ENCODE measurements at regions not wholly inside any gene's neighbourhood (a gene's known extent, or its start where the extent isn't known, plus 50 kb on each side); places are given as distances from the start of the nearest gene placed in this dataset.

DNA sequence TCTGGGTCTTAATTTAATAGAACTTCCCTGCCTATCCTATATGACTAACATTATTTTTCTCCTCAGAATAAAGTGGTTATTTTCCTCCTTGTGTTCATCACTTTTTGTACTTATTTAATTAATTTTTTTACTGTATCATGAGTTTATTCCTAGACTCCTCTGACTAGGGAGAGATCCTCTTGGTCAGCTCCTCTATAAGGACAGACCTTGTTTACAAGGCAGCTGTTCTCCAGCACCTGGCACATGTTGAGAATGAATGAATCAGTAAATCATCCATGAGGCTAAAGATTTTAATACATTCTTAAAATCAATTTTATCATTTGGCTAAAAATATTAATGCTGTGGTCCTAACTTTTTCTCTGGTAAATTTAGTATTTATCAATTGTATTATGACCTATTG is 139.8 kb downstream of the NUDT12 start:
- DNase-seq (ENCODE audit: low spot score), result no peak
- in situ Hi-C loops (cut with MboI; ENCODE audit: low sequenced_read_pairs, unreplicated experiment), result no loop called here
- TF ChIP-seq, protein P1, sequence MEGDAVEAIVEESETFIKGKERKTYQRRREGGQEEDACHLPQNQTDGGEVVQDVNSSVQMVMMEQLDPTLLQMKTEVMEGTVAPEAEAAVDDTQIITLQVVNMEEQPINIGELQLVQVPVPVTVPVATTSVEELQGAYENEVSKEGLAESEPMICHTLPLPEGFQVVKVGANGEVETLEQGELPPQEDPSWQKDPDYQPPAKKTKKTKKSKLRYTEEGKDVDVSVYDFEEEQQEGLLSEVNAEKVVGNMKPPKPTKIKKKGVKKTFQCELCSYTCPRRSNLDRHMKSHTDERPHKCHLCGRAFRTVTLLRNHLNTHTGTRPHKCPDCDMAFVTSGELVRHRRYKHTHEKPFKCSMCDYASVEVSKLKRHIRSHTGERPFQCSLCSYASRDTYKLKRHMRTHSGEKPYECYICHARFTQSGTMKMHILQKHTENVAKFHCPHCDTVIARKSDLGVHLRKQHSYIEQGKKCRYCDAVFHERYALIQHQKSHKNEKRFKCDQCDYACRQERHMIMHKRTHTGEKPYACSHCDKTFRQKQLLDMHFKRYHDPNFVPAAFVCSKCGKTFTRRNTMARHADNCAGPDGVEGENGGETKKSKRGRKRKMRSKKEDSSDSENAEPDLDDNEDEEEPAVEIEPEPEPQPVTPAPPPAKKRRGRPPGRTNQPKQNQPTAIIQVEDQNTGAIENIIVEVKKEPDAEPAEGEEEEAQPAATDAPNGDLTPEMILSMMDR (IDR thresholded peaks at IDR 0.05; ENCODE audit: borderline replicate concordance, control extremely low read depth, extremely low read depth, insufficient read depth, missing control alignments), result no peak

DNA sequence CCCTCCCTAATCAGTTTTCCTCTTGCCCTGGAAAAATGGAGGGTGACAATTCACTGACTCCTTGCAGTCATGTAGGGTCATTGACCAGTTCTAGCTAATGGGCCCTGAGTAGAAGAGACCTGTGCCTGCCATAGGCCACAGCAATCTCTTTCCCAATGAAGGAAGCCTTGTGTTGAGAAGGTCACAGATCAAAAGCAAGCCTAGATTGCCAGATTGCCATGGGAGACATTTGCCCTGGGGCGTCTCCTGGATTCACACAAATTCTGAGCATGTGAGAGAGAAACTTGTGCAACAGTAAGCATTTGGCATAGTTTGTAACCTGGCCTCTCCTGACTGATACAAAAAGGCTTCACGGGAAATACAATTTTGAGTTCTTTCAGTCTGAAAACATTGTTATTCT is 148.0 kb downstream of the NUDT12 start:
- no peak for DNase-seq (ENCODE audit: low spot score)
- in situ Hi-C loops (cut with MboI; ENCODE audit: low sequenced_read_pairs, unreplicated experiment), result no loop called here
- TF ChIP-seq, protein P1 (IDR thresholded peaks at IDR 0.05; ENCODE audit: borderline replicate concordance, control extremely low read depth, extremely low read depth, insufficient read depth, missing control alignments), result no peak

DNA sequence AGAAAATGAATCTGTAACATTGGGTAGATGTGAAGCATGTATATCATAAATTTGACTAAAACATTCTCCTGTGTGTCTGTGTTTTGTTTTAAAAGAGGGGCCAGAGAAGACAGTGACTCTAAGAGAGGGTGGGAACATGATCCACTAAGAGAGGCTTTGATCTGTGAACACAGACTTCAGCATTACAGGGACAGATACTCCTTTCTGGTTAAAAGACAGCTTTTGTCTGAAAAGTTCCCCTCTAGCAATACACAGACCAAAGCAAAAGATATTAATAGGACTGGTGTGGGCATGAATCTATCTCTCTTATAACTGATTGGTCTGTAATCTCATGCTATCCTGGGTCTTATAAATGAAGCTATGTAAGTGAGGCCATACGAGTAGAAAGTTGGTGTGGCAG is 150.9 kb downstream of the NUDT12 start:
- no peak for DNase-seq (ENCODE audit: low spot score)
- TF ChIP-seq, protein P1 (IDR thresholded peaks at IDR 0.05; ENCODE audit: borderline replicate concordance, control extremely low read depth, extremely low read depth, insufficient read depth, missing control alignments), result no peak

DNA sequence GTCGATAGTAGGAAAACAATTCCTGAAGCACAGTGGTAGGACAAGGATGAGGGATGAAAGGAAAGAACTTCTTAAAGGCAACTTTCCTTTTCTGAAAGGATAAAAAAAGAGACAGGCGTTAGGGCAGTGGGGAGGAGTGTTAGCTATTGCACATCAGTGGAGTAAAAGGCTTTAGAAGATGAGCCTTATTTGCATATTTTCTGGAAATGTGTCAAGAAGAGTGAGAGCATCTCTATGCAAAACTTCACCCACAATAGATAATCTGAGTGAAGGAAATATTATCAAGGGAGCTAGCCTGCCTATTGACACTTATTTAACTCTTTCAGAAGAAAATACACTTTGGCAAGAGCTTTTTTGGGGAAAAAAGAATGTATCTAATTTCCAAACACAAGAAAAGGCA is 151.6 kb downstream of the MACIR start:
- TF ChIP-seq, protein P1 (IDR thresholded peaks at IDR 0.05; ENCODE audit: borderline replicate concordance, control extremely low read depth, extremely low read depth, insufficient read depth, missing control alignments), result no peak
- in situ Hi-C loops (cut with MboI; ENCODE audit: low sequenced_read_pairs, unreplicated experiment), result no loop called here
- DNase-seq (ENCODE audit: low spot score), result no peak

More for the DNA sequence above, 150.9 kb downstream of the NUDT12 start:
- in situ Hi-C loops (cut with MboI; ENCODE audit: low sequenced_read_pairs, unreplicated experiment), result no loop called here

DNA sequence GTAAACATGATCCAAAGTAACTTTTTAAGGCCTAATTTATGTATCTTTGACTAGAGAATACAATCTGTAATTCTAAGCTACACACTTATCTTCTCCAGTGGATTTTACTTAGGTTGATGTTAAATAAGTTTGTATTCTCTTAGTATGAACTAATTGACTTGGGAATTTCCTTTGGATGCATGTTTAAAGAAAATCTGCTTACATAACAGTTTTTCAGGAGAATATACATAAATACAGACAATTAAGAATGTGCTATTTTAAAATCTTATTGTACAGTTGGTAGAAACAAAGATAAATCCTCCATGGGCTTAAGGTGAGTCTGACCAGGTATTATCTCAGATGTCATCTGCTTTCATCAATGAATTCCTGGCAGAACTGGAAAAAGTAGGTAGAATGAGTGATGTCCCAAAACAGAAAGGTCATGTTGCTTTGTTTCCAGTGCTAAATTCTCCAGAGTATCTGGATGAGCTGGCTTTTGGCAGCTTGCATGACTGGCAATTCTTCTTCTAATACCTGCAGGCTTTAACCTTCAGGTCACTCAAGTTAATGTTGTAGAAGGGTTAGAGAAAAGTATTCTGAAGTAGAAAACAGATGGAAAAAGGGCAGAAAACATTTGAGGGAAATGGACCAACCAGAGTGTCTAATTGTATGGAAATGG is 150.6 kb downstream of the MACIR start:
- TF ChIP-seq, protein P1 (IDR thresholded peaks at IDR 0.05; ENCODE audit: borderline replicate concordance, control extremely low read depth, extremely low read depth, insufficient read depth, missing control alignments), result no peak
- DNase-seq (ENCODE audit: low spot score), result no peak
- in situ Hi-C loops (cut with MboI; ENCODE audit: low sequenced_read_pairs, unreplicated experiment), result no loop called here

DNA sequence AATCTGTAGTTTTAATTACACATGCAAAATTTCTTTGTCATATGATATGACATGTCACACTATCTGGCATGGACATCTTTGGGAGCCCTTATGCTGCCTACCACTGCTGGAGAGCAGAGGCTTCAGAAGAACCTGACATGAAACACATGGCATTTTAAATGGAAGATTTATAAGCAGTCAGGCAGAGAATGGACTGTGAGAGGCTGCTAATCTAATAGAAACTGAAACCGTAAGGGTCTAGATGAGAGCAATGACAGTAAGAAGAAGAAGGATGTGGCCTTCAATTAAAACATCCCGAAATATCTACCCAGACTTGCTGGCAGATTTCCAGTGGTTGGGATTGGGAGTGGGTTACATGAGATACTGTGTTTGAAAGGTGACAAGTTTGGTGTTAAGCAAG is 149.8 kb downstream of the MACIR start:
- DNase-seq (ENCODE audit: low spot score), result no peak
- TF ChIP-seq, protein P1 (IDR thresholded peaks at IDR 0.05; ENCODE audit: borderline replicate concordance, control extremely low read depth, extremely low read depth, insufficient read depth, missing control alignments), result no peak

More for the DNA sequence above, 149.8 kb downstream of the MACIR start:
- in situ Hi-C loops (cut with MboI; ENCODE audit: low sequenced_read_pairs, unreplicated experiment), result no loop called here
